ENCODE measurements at regions not wholly inside any gene's neighbourhood (a gene's known extent, or its start where the extent isn't known, plus 50 kb on each side); places are given as distances from the start of the nearest gene placed in this dataset.

GRCh38 chr7:68441645-68442044, 1156.6 kb upstream of the AUTS2 start:
- no peak for DNase-seq (ENCODE audit: low spot score)
- no peak overlapping the region for H3K27ac Mint-ChIP-seq (ENCODE audit: unreplicated experiment)
- peaks cover 36% of the 10 kb centered on the region for H3K9me3 Mint-ChIP-seq (ENCODE audit: unreplicated experiment)
- no peaks in the 10 kb centered on the region for H3K4me1 Mint-ChIP-seq (ENCODE audit: unreplicated experiment)
- no peak overlapping the region for H3K4me3 Mint-ChIP-seq (ENCODE audit: unreplicated experiment)
- TF ChIP-seq CTCF (IDR thresholded peaks at IDR 0.05; ENCODE audit: unreplicated experiment), result no peak
- peaks cover 7% of the 10 kb centered on the region for H3K27me3 Mint-ChIP-seq (ENCODE audit: unreplicated experiment)
- peaks cover 17% of the 10 kb centered on the region for H3K36me3 Mint-ChIP-seq (ENCODE audit: low read depth, unreplicated experiment)

GRCh38 chr7:68442931-68443631, 1155.2 kb upstream of the AUTS2 start:
- Mint-ChIP-seq H3K9me3 (ENCODE audit: unreplicated experiment) (peaks cover 23% of the 10 kb centered on the region), H3K4me1 (ENCODE audit: unreplicated experiment) (no peaks in the 10 kb centered on the region), H3K36me3 (ENCODE audit: low read depth, unreplicated experiment) (peaks cover 5% of the 10 kb centered on the region), H3K4me3 (ENCODE audit: unreplicated experiment) (no peak overlapping the region), H3K27me3 (ENCODE audit: unreplicated experiment) (peaks cover 7% of the 10 kb centered on the region), H3K27ac (ENCODE audit: unreplicated experiment) (no peak overlapping the region)
- TF ChIP-seq CTCF (IDR thresholded peaks at IDR 0.05; ENCODE audit: unreplicated experiment), result no peak
- DNase-seq (ENCODE audit: low spot score), result no peak

- H3K4me1 Mint-ChIP-seq (ENCODE audit: unreplicated experiment), result no peaks in the 10 kb centered on the region
- peaks cover 29% of the 10 kb centered on the region for H3K9me3 Mint-ChIP-seq (ENCODE audit: unreplicated experiment)
- no peak for TF ChIP-seq CTCF (IDR thresholded peaks at IDR 0.05; ENCODE audit: unreplicated experiment)
- H3K27me3 Mint-ChIP-seq (ENCODE audit: unreplicated experiment), result peaks cover 7% of the 10 kb centered on the region
- no peak overlapping the region for H3K27ac Mint-ChIP-seq (ENCODE audit: unreplicated experiment)
- DNase-seq (ENCODE audit: low spot score), result no peak
- H3K4me3 Mint-ChIP-seq (ENCODE audit: unreplicated experiment), result no peak overlapping the region
- H3K36me3 Mint-ChIP-seq (ENCODE audit: low read depth, unreplicated experiment), result peaks cover 5% of the 10 kb centered on the region
Observed at GRCh38 chr7:68444042-68444441, 1154.2 kb upstream of the AUTS2 start.

GRCh38 chr7:68444956-68445355, 1153.3 kb upstream of the AUTS2 start:
- Mint-ChIP-seq H3K9me3 (ENCODE audit: unreplicated experiment) (peaks cover 29% of the 10 kb centered on the region), H3K4me3 (ENCODE audit: unreplicated experiment) (no peak overlapping the region), H3K36me3 (ENCODE audit: low read depth, unreplicated experiment) (peaks cover 5% of the 10 kb centered on the region)

More at GRCh38 chr7:68444956-68445355, 1153.3 kb upstream of the AUTS2 start:
- Mint-ChIP-seq H3K4me1 (ENCODE audit: unreplicated experiment) (no peaks in the 10 kb centered on the region), H3K27me3 (ENCODE audit: unreplicated experiment) (peaks cover 7% of the 10 kb centered on the region), H3K27ac (ENCODE audit: unreplicated experiment) (no peak overlapping the region)
- no peak for TF ChIP-seq CTCF (IDR thresholded peaks at IDR 0.05; ENCODE audit: unreplicated experiment)
- DNase-seq (ENCODE audit: low spot score), result no peak
